GM18520 (cell line): ENCODE measurements at regions not wholly inside any gene's neighbourhood (a gene's known extent, or its start where the extent isn't known, plus 50 kb on each side); places are given as distances from the start of the nearest gene placed in this dataset.
"Not testable (repeated sequence)": the region's sequence is repeated elsewhere in the genome, so short reads cannot be mapped to it uniquely, and the experiment has no call there.

ENCODE experiments used
- ATAC-seq: cut with Tn5 transposase; IDR thresholded peaks from one replicate; pipeline ENCODE4 v1.9.1; 2021; ENCODE audit not compliant: unreplicated experiment

- ATAC-seq, result no peak
These were observed 420.9 kb downstream of the COL11A1 start for GRCh38 chr1:102687383-102687782.

GRCh38 chr1:102661481-102661880, 446.8 kb downstream of the COL11A1 start:
- no peak for ATAC-seq

GRCh38 chr1:102659876-102660483, 448.3 kb downstream of the COL11A1 start:
- ATAC-seq, result not testable (repeated sequence)

- ATAC-seq, result no peak
These were observed 453.3 kb downstream of the COL11A1 start for GRCh38 chr1:102655034-102655433.

GRCh38 chr1:102640872-102641271, 467.4 kb downstream of the COL11A1 start:
- ATAC-seq, result no peak

- ATAC-seq, result no peak
These were observed 468.0 kb downstream of the COL11A1 start for GRCh38 chr1:102640312-102640711.

GRCh38 chr1:102631691-102632090, 476.6 kb downstream of the COL11A1 start:
- no peak for ATAC-seq

- no peak for ATAC-seq
These were observed 478.3 kb downstream of the COL11A1 start for GRCh38 chr1:102630041-102630440.

- no peak for ATAC-seq
These were observed 480.2 kb downstream of the COL11A1 start for GRCh38 chr1:102628109-102628613.

GRCh38 chr1:102627145-102627544, 481.2 kb downstream of the COL11A1 start:
- ATAC-seq, result no peak

GRCh38 chr1:102615896-102616295, 492.4 kb downstream of the COL11A1 start:
- ATAC-seq, result no peak

- no peak for ATAC-seq
These were observed 513.2 kb downstream of the COL11A1 start for GRCh38 chr1:102595106-102595505.

- no peak for ATAC-seq
These were observed 515.0 kb downstream of the COL11A1 start for GRCh38 chr1:102593276-102593675.

- ATAC-seq, result no peak
These were observed 519.8 kb downstream of the COL11A1 start for GRCh38 chr1:102588536-102588935.

- ATAC-seq, result no peak
These were observed 522.3 kb downstream of the COL11A1 start for GRCh38 chr1:102586022-102586421.

GRCh38 chr1:102580806-102581205, 527.5 kb downstream of the COL11A1 start:
- no peak for ATAC-seq

GRCh38 chr1:102578804-102579203, 529.5 kb downstream of the COL11A1 start:
- no peak for ATAC-seq

GRCh38 chr1:102572637-102573036, 535.7 kb downstream of the COL11A1 start:
- no peak for ATAC-seq

GRCh38 chr1:102566182-102566581, 542.1 kb downstream of the COL11A1 start:
- no peak for ATAC-seq

GRCh38 chr1:102562380-102562779, 545.9 kb downstream of the COL11A1 start:
- no peak for ATAC-seq

GRCh38 chr1:102550729-102551384, 554.1 kb upstream of the OLFM3 start:
- no peak for ATAC-seq

GRCh38 chr1:102546251-102546650, 549.5 kb upstream of the OLFM3 start:
- ATAC-seq, result no peak
